ENCODE measurements at regions not wholly inside any gene's neighbourhood (a gene's known extent, or its start where the extent isn't known, plus 50 kb on each side); places are given as distances from the start of the nearest gene placed in this dataset.

GRCh38 chr5:4101189-4101588 is 505.6 kb downstream of the IRX1 start:
- Histone ChIP-seq H3K9ac (ENCODE audit: low read depth, low read length) (no peak overlapping the region), H3K27ac (ENCODE audit: low read length) (no peak overlapping the region), H3K4me3 (ENCODE audit: low read length) (no peak overlapping the region), H3K27me3 (ENCODE audit: insufficient read depth, low read length) (no peaks in the 10 kb centered on the region), H3K36me3 (ENCODE audit: insufficient read depth, low read depth, low read length) (no peaks in the 10 kb centered on the region), H3K9me3 (ENCODE audit: insufficient read depth, low read depth, low read length) (no peaks in the 10 kb centered on the region), H3K4me1 (ENCODE audit: insufficient read depth, low read length) (no peaks in the 10 kb centered on the region)

- Histone ChIP-seq H3K9ac (ENCODE audit: low read depth, low read length) (no peak overlapping the region), H3K4me1 (ENCODE audit: insufficient read depth, low read length) (no peaks in the 10 kb centered on the region), H3K27me3 (ENCODE audit: insufficient read depth, low read length) (no peaks in the 10 kb centered on the region), H3K9me3 (ENCODE audit: insufficient read depth, low read depth, low read length) (no peaks in the 10 kb centered on the region), H3K4me3 (ENCODE audit: low read length) (no peak overlapping the region), H3K36me3 (ENCODE audit: insufficient read depth, low read depth, low read length) (no peaks in the 10 kb centered on the region), H3K27ac (ENCODE audit: low read length) (no peak overlapping the region)
These were observed 509.4 kb downstream of the IRX1 start for GRCh38 chr5:4104831-4105597.

GRCh38 chr5:4108690-4109089 is 513.1 kb downstream of the IRX1 start:
- Histone ChIP-seq H3K9ac (ENCODE audit: low read depth, low read length) (no peak overlapping the region), H3K27ac (ENCODE audit: low read length) (no peak overlapping the region), H3K4me1 (ENCODE audit: insufficient read depth, low read length) (no peaks in the 10 kb centered on the region), H3K4me3 (ENCODE audit: low read length) (no peak overlapping the region), H3K27me3 (ENCODE audit: insufficient read depth, low read length) (no peaks in the 10 kb centered on the region), H3K36me3 (ENCODE audit: insufficient read depth, low read depth, low read length) (no peaks in the 10 kb centered on the region), H3K9me3 (ENCODE audit: insufficient read depth, low read depth, low read length) (no peaks in the 10 kb centered on the region)

- Histone ChIP-seq H3K9me3 (ENCODE audit: insufficient read depth, low read depth, low read length) (no peaks in the 10 kb centered on the region), H3K9ac (ENCODE audit: low read depth, low read length) (no peak overlapping the region), H3K4me1 (ENCODE audit: insufficient read depth, low read length) (no peaks in the 10 kb centered on the region), H3K27ac (ENCODE audit: low read length) (no peak overlapping the region), H3K36me3 (ENCODE audit: insufficient read depth, low read depth, low read length) (no peaks in the 10 kb centered on the region), H3K27me3 (ENCODE audit: insufficient read depth, low read length) (no peaks in the 10 kb centered on the region), H3K4me3 (ENCODE audit: low read length) (no peak overlapping the region)
These were observed 517.8 kb downstream of the IRX1 start for GRCh38 chr5:4113426-4113825.

- no peak overlapping the region for H3K4me3 ChIP-seq (ENCODE audit: low read length)
These were observed 518.3 kb downstream of the IRX1 start for GRCh38 chr5:4113905-4114304.

GRCh38 chr5:4114452-4114851 is 518.8 kb downstream of the IRX1 start:
- Histone ChIP-seq H3K27ac (ENCODE audit: low read length) (no peak overlapping the region), H3K27me3 (ENCODE audit: insufficient read depth, low read length) (no peaks in the 10 kb centered on the region), H3K4me3 (ENCODE audit: low read length) (no peak overlapping the region), H3K36me3 (ENCODE audit: insufficient read depth, low read depth, low read length) (no peaks in the 10 kb centered on the region), H3K4me1 (ENCODE audit: insufficient read depth, low read length) (no peaks in the 10 kb centered on the region), H3K9ac (ENCODE audit: low read depth, low read length) (no peak overlapping the region), H3K9me3 (ENCODE audit: insufficient read depth, low read depth, low read length) (no peaks in the 10 kb centered on the region)

More at GRCh38 chr5:4113905-4114304, 518.3 kb downstream of the IRX1 start:
- no peak overlapping the region for H3K9ac ChIP-seq (ENCODE audit: low read depth, low read length)
- H3K27ac ChIP-seq (ENCODE audit: low read length), result no peak overlapping the region
- H3K27me3 ChIP-seq (ENCODE audit: insufficient read depth, low read length), result no peaks in the 10 kb centered on the region
- H3K4me1 ChIP-seq (ENCODE audit: insufficient read depth, low read length), result no peaks in the 10 kb centered on the region
- no peaks in the 10 kb centered on the region for H3K36me3 ChIP-seq (ENCODE audit: insufficient read depth, low read depth, low read length)
- H3K9me3 ChIP-seq (ENCODE audit: insufficient read depth, low read depth, low read length), result no peaks in the 10 kb centered on the region

- Histone ChIP-seq H3K9me3 (ENCODE audit: insufficient read depth, low read depth, low read length) (no peaks in the 10 kb centered on the region), H3K9ac (ENCODE audit: low read depth, low read length) (no peak overlapping the region), H3K27ac (ENCODE audit: low read length) (no peak overlapping the region), H3K4me3 (ENCODE audit: low read length) (no peak overlapping the region), H3K27me3 (ENCODE audit: insufficient read depth, low read length) (no peaks in the 10 kb centered on the region), H3K4me1 (ENCODE audit: insufficient read depth, low read length) (no peaks in the 10 kb centered on the region), H3K36me3 (ENCODE audit: insufficient read depth, low read depth, low read length) (no peaks in the 10 kb centered on the region)
These were observed 521.2 kb downstream of the IRX1 start for GRCh38 chr5:4116834-4117233.

- Histone ChIP-seq H3K4me1 (ENCODE audit: insufficient read depth, low read length) (no peaks in the 10 kb centered on the region), H3K9ac (ENCODE audit: low read depth, low read length) (no peak overlapping the region), H3K27ac (ENCODE audit: low read length) (no peak overlapping the region), H3K4me3 (ENCODE audit: low read length) (no peak overlapping the region), H3K36me3 (ENCODE audit: insufficient read depth, low read depth, low read length) (no peaks in the 10 kb centered on the region), H3K27me3 (ENCODE audit: insufficient read depth, low read length) (no peaks in the 10 kb centered on the region), H3K9me3 (ENCODE audit: insufficient read depth, low read depth, low read length) (no peaks in the 10 kb centered on the region)
These were observed 528.8 kb downstream of the IRX1 start for GRCh38 chr5:4124221-4124970.

- Histone ChIP-seq H3K4me1 (ENCODE audit: insufficient read depth, low read length) (no peaks in the 10 kb centered on the region), H3K36me3 (ENCODE audit: insufficient read depth, low read depth, low read length) (no peaks in the 10 kb centered on the region), H3K9me3 (ENCODE audit: insufficient read depth, low read depth, low read length) (no peaks in the 10 kb centered on the region), H3K27ac (ENCODE audit: low read length) (no peak overlapping the region), H3K27me3 (ENCODE audit: insufficient read depth, low read length) (no peaks in the 10 kb centered on the region), H3K4me3 (ENCODE audit: low read length) (no peak overlapping the region), H3K9ac (ENCODE audit: low read depth, low read length) (no peak overlapping the region)
These were observed 533.4 kb downstream of the IRX1 start for GRCh38 chr5:4128994-4129393.

GRCh38 chr5:4129523-4129922 is 533.9 kb downstream of the IRX1 start:
- H3K9me3 ChIP-seq (ENCODE audit: insufficient read depth, low read depth, low read length), result no peaks in the 10 kb centered on the region
- no peak overlapping the region for H3K4me3 ChIP-seq (ENCODE audit: low read length)
- no peak overlapping the region for H3K27ac ChIP-seq (ENCODE audit: low read length)
- H3K4me1 ChIP-seq (ENCODE audit: insufficient read depth, low read length), result no peaks in the 10 kb centered on the region
- H3K9ac ChIP-seq (ENCODE audit: low read depth, low read length), result no peak overlapping the region
- H3K36me3 ChIP-seq (ENCODE audit: insufficient read depth, low read depth, low read length), result no peaks in the 10 kb centered on the region
- no peaks in the 10 kb centered on the region for H3K27me3 ChIP-seq (ENCODE audit: insufficient read depth, low read length)

- Histone ChIP-seq H3K36me3 (ENCODE audit: insufficient read depth, low read depth, low read length) (no peaks in the 10 kb centered on the region), H3K4me1 (ENCODE audit: insufficient read depth, low read length) (no peaks in the 10 kb centered on the region), H3K9ac (ENCODE audit: low read depth, low read length) (no peak overlapping the region), H3K4me3 (ENCODE audit: low read length) (no peak overlapping the region), H3K27me3 (ENCODE audit: insufficient read depth, low read length) (no peaks in the 10 kb centered on the region), H3K27ac (ENCODE audit: low read length) (no peak overlapping the region), H3K9me3 (ENCODE audit: insufficient read depth, low read depth, low read length) (no peaks in the 10 kb centered on the region)
These were observed 535.2 kb downstream of the IRX1 start for GRCh38 chr5:4130819-4131218.

GRCh38 chr5:4137781-4138180 is 542.1 kb downstream of the IRX1 start:
- Histone ChIP-seq H3K27me3 (ENCODE audit: insufficient read depth, low read length) (no peaks in the 10 kb centered on the region), H3K9me3 (ENCODE audit: insufficient read depth, low read depth, low read length) (no peaks in the 10 kb centered on the region), H3K36me3 (ENCODE audit: insufficient read depth, low read depth, low read length) (no peaks in the 10 kb centered on the region), H3K4me1 (ENCODE audit: insufficient read depth, low read length) (peaks cover 5% of the 10 kb centered on the region; the same call in 1 of the 2 replicates), H3K4me3 (ENCODE audit: low read length) (no peak overlapping the region), H3K9ac (ENCODE audit: low read depth, low read length) (no peak overlapping the region), H3K27ac (ENCODE audit: low read length) (no peak overlapping the region)

Data from iPS-20b (cell line).